Peyer's patch (tissue), 4 donors: ENCODE measurements at regions not wholly inside any gene's neighbourhood (a gene's known extent, or its start where the extent isn't known, plus 50 kb on each side); places are given as distances from the start of the nearest gene placed in this dataset.

Source experiments
- DNase-seq, 3 donors: peaks; one replicate each; pipeline ENCODE4 v3.0.0-alpha.2; 2017 to 2019
- H3K27ac ChIP-seq, 4 donors: fragments of 200-600 bp; sonication (generic); one replicate each; pipeline ENCODE4 v1.5.1; 2016 to 2019
- H3K27me3 ChIP-seq, 2 donors: fragments of 200-600 bp; sonication (generic); one replicate each; pipeline ENCODE4 v1.5.1; 2019
- H3K36me3 ChIP-seq, 3 donors: fragments of 200-600 bp; sonication (generic); one replicate each; pipeline ENCODE4 v1.5.1; 2016 to 2019
- H3K4me1 ChIP-seq, 4 donors: fragments of 200-600 bp; sonication (generic); one replicate each; pipeline ENCODE4 v1.5.1; 2016 to 2019
- H3K4me3 ChIP-seq, 4 donors: fragments of 200-600 bp; sonication (generic); 1 replicate in 3 of 4; 2 replicates in 1 of 4; pipeline ENCODE4 v1.5.1; 2016 to 2019; ENCODE audit warnings: mild to moderate bottlenecking in 1 of 4
- H3K9me3 ChIP-seq, 4 donors: fragments of 200-600 bp; sonication (generic); one replicate each; pipeline ENCODE4 v1.5.1; 2016 to 2019; ENCODE audit warnings: mild to moderate bottlenecking in 1 of 4
- POLR2A ChIP-seq, 2 donors: fragments of 450-650 bp; IDR thresholded peaks; one replicate each; pipeline ENCODE4 v1.5.1; 2017; ENCODE audit warnings: antibody characterized with exemption in 2 of 2, mild to moderate bottlenecking in 2 of 2, moderate library complexity in 2 of 2
- TF ChIP-seq, protein P1 (sequence below), 6 experiments: fragments of 450-650 bp in 4 of 6; fragments of 200-600 bp in 2 of 6; sonication (generic) in 1 of 6; IDR thresholded peaks; one replicate each; pipeline ENCODE4 v1.5.1; 2017 to 2019; ENCODE audit warnings: antibody characterized with exemption in 6 of 6, mild to moderate bottlenecking in 3 of 6, moderate library complexity in 1 of 6

DNA sequence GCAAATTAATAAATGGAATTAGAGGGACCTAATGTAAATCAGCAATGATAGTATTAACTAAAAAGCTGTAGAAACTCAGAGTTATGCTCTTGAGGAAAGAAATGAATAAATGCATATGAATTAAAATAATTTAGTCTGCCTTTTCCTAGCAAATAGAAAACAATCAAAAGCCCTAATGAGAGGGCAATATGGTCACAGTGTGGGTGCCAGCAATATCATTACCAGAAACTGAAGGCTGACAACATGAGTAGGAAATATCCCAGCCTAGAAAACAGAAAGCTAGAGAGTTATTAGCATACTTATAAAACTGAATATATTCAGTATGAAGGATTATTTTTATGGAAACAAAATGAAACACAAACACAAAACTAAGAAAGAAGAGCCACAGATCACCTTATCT, 987.5 kb upstream of the SEL1L start:
- H3K9me3 ChIP-seq: no peaks in the 10 kb centered on the region
- H3K4me3 ChIP-seq: no peak overlapping the region
- no peaks in the 10 kb centered on the region for H3K27me3 ChIP-seq
- no peak overlapping the region for H3K27ac ChIP-seq
- TF ChIP-seq POLR2A (IDR thresholded peaks at IDR 0.05): no peak
- TF ChIP-seq, protein P1, sequence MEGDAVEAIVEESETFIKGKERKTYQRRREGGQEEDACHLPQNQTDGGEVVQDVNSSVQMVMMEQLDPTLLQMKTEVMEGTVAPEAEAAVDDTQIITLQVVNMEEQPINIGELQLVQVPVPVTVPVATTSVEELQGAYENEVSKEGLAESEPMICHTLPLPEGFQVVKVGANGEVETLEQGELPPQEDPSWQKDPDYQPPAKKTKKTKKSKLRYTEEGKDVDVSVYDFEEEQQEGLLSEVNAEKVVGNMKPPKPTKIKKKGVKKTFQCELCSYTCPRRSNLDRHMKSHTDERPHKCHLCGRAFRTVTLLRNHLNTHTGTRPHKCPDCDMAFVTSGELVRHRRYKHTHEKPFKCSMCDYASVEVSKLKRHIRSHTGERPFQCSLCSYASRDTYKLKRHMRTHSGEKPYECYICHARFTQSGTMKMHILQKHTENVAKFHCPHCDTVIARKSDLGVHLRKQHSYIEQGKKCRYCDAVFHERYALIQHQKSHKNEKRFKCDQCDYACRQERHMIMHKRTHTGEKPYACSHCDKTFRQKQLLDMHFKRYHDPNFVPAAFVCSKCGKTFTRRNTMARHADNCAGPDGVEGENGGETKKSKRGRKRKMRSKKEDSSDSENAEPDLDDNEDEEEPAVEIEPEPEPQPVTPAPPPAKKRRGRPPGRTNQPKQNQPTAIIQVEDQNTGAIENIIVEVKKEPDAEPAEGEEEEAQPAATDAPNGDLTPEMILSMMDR (IDR thresholded peaks at IDR 0.05): no peak
- H3K36me3 ChIP-seq: no peaks in the 10 kb centered on the region
- no peaks in the 10 kb centered on the region for H3K4me1 ChIP-seq
- no peak for DNase-seq

- DNase-seq: no peak
Measured at GRCh38 chr14:82528016-82528415, 994.4 kb upstream of the SEL1L start.

GRCh38 chr14:82533351-82533750, 999.7 kb upstream of the SEL1L start:
- DNase-seq: no peak
- Histone ChIP-seq H3K4me1 (no peaks in the 10 kb centered on the region), H3K9me3 (no peaks in the 10 kb centered on the region), H3K27me3 (no peaks in the 10 kb centered on the region), H3K4me3 (no peak overlapping the region), H3K27ac (no peak overlapping the region), H3K36me3 (no peaks in the 10 kb centered on the region)
- no peak for TF ChIP-seq POLR2A (IDR thresholded peaks at IDR 0.05)
- TF ChIP-seq, protein P1 (IDR thresholded peaks at IDR 0.05): no peak

More at GRCh38 chr14:82528016-82528415, 994.4 kb upstream of the SEL1L start:
- H3K36me3 ChIP-seq: no peaks in the 10 kb centered on the region
- no peaks in the 10 kb centered on the region for H3K27me3 ChIP-seq
- no peak for TF ChIP-seq POLR2A (IDR thresholded peaks at IDR 0.05)
- TF ChIP-seq, protein P1 (IDR thresholded peaks at IDR 0.05): no peak
- H3K4me3 ChIP-seq: no peak overlapping the region
- no peaks in the 10 kb centered on the region for H3K9me3 ChIP-seq
- no peak overlapping the region for H3K27ac ChIP-seq
- no peaks in the 10 kb centered on the region for H3K4me1 ChIP-seq

- no peaks in the 10 kb centered on the region for H3K4me1 ChIP-seq
- no peak for DNase-seq
- no peaks in the 10 kb centered on the region for H3K36me3 ChIP-seq
- no peak overlapping the region for H3K27ac ChIP-seq
- H3K27me3 ChIP-seq: no peaks in the 10 kb centered on the region
- TF ChIP-seq POLR2A (IDR thresholded peaks at IDR 0.05): no peak
- TF ChIP-seq, protein P1 (IDR thresholded peaks at IDR 0.05): no peak
- no peak overlapping the region for H3K4me3 ChIP-seq
- no peaks in the 10 kb centered on the region for H3K9me3 ChIP-seq
Measured at GRCh38 chr14:82536566-82536965, 1002.9 kb upstream of the SEL1L start.

GRCh38 chr14:82537831-82538230, 1004.2 kb upstream of the SEL1L start:
- H3K4me1 ChIP-seq: no peaks in the 10 kb centered on the region
- no peak for TF ChIP-seq POLR2A (IDR thresholded peaks at IDR 0.05)
- TF ChIP-seq, protein P1 (IDR thresholded peaks at IDR 0.05): no peak
- H3K27ac ChIP-seq: no peak overlapping the region
- DNase-seq: no peak
- no peaks in the 10 kb centered on the region for H3K27me3 ChIP-seq
- no peaks in the 10 kb centered on the region for H3K36me3 ChIP-seq
- no peaks in the 10 kb centered on the region for H3K9me3 ChIP-seq
- H3K4me3 ChIP-seq: no peak overlapping the region

GRCh38 chr14:82546401-82546800, 1012.7 kb upstream of the SEL1L start:
- no peak for TF ChIP-seq POLR2A (IDR thresholded peaks at IDR 0.05)
- TF ChIP-seq, protein P1 (IDR thresholded peaks at IDR 0.05): no peak
- no peak for DNase-seq
- no peak overlapping the region for H3K4me3 ChIP-seq
- no peaks in the 10 kb centered on the region for H3K27me3 ChIP-seq
- H3K4me1 ChIP-seq: no peaks in the 10 kb centered on the region
- H3K9me3 ChIP-seq: peaks cover 0 to 2% (median 0%) of the 10 kb centered on the region in 4 donors
- no peak overlapping the region for H3K27ac ChIP-seq
- no peaks in the 10 kb centered on the region for H3K36me3 ChIP-seq
